ENCODE measurements at regions not wholly inside any gene's neighbourhood (a gene's known extent, or its start where the extent isn't known, plus 50 kb on each side); places are given as distances from the start of the nearest gene placed in this dataset.
A peak's percentile ranks its signal among the peaks of the same experiment; 100 is the strongest.

DNA sequence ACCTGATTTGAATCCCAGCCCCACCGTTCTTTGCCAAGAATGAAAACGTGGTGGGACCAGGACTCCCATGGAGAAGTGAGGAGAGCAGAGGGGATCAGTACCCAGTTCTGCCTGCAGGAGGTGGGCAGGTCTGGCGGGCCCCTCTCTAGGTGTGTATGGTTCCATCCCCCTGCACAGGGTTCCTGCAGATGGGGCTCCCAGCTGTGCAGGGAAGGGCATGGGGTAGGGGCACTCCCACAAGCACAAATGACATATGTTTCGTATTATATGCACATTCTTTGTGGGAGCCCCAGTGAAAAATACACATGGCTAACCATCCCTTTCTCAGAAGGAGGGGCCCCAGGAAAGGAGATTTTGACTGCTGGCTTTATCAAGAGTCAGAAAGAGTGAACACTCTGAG is 144.6 kb downstream of the PLPP3 start:
- Histone ChIP-seq H4K20me1 (ENCODE audit: control insufficient read depth, insufficient read depth, insufficient read length) (no peaks in the 10 kb centered on the region), H2BK12ac (ENCODE audit: insufficient read length, low read depth, low read length) (no peak overlapping the region), H2BK20ac (ENCODE audit: low read depth, low read length, poor library complexity, severe bottlenecking) (no peak overlapping the region), H3K27ac (ENCODE audit: insufficient read length, low read depth, low read length) (no peak overlapping the region), H3K9me3 (ENCODE audit: control insufficient read depth, low read depth, low read length) (no peaks in the 10 kb centered on the region), H2AFZ (ENCODE audit: low read length) (no peak overlapping the region), H3K27me3 (ENCODE audit: insufficient read depth, low read length) (peaks cover 9% of the 10 kb centered on the region; the same call in 1 of the 2 replicates), H3K4me2 (ENCODE audit: insufficient read depth, insufficient read length, low read length) (no peak overlapping the region), H3K79me2 (ENCODE audit: insufficient read depth, low read length) (no peaks in the 10 kb centered on the region), H3K4ac (ENCODE audit: low read depth, low read length) (no peak overlapping the region), H2BK15ac (ENCODE audit: low read depth, low read length) (no peak overlapping the region), H3K23me2 (ENCODE audit: insufficient read length, low read depth, low read length, poor library complexity, severe bottlenecking) (peaks cover 3% of the 10 kb centered on the region), H3K79me1 (ENCODE audit: insufficient read depth, low read depth, low read length, poor library complexity, severe bottlenecking) (no peaks in the 10 kb centered on the region), H4K5ac (ENCODE audit: insufficient read length, low read depth, low read length) (no peak overlapping the region), H3K18ac (ENCODE audit: insufficient read length, low read depth, low read length) (no peak overlapping the region), H3K23ac (ENCODE audit: insufficient read length, low read depth, low read length) (no peak overlapping the region), H4K91ac (ENCODE audit: insufficient read length, low read depth, low read length) (no peak overlapping the region), H2BK5ac (ENCODE audit: insufficient read length, low read length) (no peak overlapping the region), H2BK120ac (ENCODE audit: low read depth, low read length, poor library complexity, severe bottlenecking) (no peak overlapping the region), H3K9ac (ENCODE audit: extremely low read depth, insufficient read length, low read length) (no peak overlapping the region), H4K8ac (replicated peaks; ENCODE audit: insufficient read length, low read depth, low read length) (no peak overlapping the region), H3K56ac (ENCODE audit: insufficient read length, low read depth, low read length) (no peak overlapping the region), H3T11ph (ENCODE audit: low read length) (no peak overlapping the region), H3K14ac (ENCODE audit: insufficient read depth, low read length) (no peak overlapping the region), H3K4me1 (ENCODE audit: insufficient read depth, low read length) (peaks cover 15% of the 10 kb centered on the region; the same call in 1 of the 2 replicates), H2AK5ac (ENCODE audit: insufficient read length, low read length) (no peak overlapping the region)
- peak; percentile 58 for TF ChIP-seq CTCF (conservative IDR thresholded peaks at IDR 0.05)
- peaks cover 82 to 84% of the 10 kb centered on the region in 2 experiments for H3K4me1 Mint-ChIP-seq
- no peaks in the 10 kb centered on the region; a peak in 1 of 7 replicates for H3K36me3 Mint-ChIP-seq (ENCODE audit: insufficient read depth in 1 of 3, low read depth in 3 of 3)
- H3K27ac Mint-ChIP-seq = no peak overlapping the region
- peaks cover 93% of the 10 kb centered on the region for H3K27me3 Mint-ChIP-seq (ENCODE audit: low read depth)
- no peak for DNase-seq
- no peak overlapping the region for H3K4me3 Mint-ChIP-seq
- WGBS (ENCODE audit: extremely low coverage, insufficient read length, low lambda C conversion rate) = no CpG with 5 or more reads among the region's 4 CpGs
- H3K9me3 Mint-ChIP-seq = no peaks in the 10 kb centered on the region; a peak in 1 of 5 replicates

All from H9 (cell line).